Stimulated activated CD8-positive, alpha-beta memory T cell treated with anti-CD3 and anti-CD28 coated beads, Interleukin-4, amount 100 ng/mL, for 1 hour (primary cell): ENCODE measurements at regions not wholly inside any gene's neighbourhood (a gene's known extent, or its start where the extent isn't known, plus 50 kb on each side); places are given as distances from the start of the nearest gene placed in this dataset.
"Not testable (repeated sequence)": the region's sequence is repeated elsewhere in the genome, so short reads cannot be mapped to it uniquely, and the experiment has no call there.

Experiments
- DNase-seq, 2 donors: peaks; one replicate each; pipeline ENCODE4 v3.0.0-alpha.2; 2020; ENCODE audit warnings: low read depth in 2 of 2, low spot score in 1 of 2

- no peak for DNase-seq
Observed at GRCh38 chr15:77897896-77898406, 179.6 kb downstream of the TBC1D2B start.

DNA sequence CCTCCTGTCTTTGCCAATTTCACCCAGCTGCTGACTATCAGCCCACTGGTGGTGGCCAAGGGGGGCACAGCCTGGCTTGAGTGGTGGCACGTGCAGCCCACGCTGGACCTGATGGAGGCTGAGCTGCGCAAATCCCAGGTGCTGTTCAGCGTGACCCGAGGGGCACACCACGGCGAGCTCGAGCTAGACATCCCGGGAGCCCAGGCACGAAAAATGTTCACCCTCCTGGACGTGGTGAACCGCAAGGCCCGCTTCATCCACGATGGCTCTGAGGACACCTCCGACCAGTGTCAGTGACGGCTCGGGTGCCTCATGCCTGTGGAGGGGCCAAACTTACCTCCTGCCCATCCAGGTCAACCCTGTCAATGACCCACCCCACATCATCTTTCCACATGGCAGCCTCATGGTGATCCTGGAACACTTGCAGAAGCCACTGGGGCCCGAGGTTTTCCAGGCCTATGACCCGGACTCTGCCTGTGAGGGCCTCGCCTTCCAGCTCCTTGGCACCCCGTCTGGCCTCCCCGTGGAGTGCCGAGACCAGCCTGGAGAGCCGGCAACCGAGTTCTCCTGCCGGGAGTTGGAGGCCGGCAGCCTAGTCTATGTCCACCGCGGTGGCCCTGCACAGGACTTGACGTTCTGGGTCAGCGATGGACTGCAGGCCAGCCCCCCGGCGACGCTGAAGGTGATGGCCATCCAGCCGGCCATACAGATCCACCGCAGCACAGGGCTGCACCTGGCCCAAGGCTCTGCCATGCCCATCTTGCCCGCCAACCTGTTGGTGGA, 180.2 kb downstream of the TBC1D2B start:
- not testable (repeated sequence) for DNase-seq

DNA sequence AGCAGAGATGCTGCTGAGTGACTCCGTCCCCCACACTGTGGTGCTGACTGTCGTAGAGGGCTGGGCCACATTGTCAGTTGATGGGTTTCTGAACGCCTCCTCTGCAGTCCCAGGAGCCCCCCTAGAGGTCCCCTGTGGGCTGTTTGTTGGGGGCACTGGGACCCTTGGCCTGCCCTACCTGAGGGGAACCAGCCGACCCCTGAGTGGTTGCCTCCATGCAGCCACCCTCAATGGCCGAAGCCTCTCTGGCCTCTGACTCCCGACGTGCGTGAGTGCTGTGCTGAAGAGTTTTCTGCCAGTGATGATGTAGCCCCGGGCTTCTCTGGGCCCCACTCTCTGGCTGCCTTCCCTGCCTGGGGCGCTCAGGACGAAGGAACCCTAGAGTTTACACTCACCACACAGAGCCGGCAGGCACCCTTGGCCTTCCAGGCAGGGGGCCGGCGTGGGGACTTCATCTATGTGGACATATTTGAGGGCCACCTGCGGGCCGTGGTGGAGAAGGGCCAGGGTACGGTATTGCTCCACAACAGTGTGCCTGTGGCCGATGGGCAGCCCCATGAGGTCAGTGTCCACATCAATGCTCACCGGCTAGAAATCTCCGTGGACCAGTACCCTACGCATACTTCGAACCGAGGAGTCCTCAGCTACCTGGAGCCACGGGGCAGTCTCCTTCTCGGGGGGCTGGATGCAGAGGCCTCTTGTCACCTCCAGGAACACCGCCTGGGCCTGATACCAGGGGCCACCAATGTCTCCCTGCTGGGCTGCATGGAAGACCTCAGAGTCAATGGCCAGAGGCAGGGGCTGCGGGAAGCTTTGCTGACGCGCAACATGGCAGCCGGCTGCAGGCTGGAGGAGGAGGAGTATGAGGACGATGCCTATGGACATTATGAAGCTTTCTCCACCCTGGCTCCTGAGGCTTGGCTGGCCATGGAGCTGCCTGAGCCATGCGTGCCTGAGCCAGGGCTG, 181.1 kb downstream of the TBC1D2B start:
- not testable (repeated sequence) for DNase-seq

GRCh38 chr15:77895742-77896141, 181.8 kb downstream of the TBC1D2B start:
- no peak for DNase-seq

DNA sequence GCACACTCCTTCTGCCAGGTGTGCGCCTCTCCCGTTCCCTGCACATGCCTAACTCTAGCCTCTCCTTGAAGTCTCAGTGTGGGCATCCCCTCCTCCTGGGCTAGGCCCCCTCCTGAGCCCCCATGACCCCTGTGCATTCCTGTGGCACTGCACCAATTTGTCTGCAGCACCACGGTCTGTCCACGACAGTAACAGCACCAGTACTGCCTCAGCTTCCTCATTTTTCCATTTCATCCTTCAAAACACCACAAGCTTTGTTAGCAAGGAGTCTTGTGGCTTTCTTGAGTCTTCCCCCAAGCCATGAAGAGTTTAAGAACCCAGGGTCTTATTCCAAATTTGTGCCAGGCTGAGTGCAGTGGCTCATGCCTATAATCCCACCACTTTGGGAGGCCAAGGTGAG, 182.4 kb downstream of the TBC1D2B start:
- DNase-seq = not testable (repeated sequence)

DNA sequence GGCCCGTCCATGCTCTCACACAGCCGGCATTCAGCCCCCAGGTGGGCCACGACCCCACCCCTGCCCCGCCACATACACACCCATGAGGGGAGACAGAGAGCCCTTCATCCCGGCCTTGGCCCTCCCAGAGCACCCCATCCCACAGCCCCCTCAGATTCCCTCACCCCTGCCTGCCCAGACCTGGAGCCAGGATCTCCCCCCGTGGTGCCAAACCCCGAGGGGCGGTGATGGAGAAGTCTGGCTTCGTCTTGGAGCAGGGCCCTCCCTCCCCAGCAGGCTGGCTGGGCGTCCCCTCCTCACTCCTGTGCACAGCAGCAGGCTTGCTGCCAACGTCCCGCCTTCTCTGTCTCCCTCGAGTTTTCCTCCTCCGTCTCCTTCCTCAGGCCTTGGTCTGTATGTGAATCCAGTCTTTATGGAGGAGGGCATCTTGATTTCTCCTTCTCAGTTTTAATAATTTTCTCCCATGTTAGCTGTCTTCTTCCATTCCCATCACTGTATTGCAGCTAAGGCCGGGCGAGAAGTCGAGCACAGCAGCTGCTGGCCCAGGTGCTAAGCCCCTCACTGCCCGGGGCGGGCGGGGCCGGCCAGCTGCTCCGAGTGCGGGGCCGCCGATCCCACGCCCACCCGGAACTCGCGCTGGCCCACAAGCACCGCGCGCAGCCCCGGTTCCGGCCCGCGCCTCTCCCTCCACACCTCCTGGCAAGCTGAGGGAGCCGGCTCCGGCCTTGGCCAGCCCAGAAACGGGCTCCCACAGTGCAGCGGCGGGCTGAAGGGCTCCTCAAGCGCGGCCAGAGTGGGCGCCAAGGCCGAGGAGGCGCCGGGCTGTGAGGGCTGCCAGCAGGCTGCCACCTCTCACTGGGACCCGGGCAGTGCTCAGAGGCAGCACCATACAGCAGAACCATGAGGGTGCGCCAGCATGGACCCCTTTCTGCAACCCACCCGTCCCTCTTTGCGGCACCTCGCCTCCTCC, 183.6 kb downstream of the TBC1D2B start:
- DNase-seq = not testable (repeated sequence)

GRCh38 chr15:77893246-77893645, 184.3 kb downstream of the TBC1D2B start:
- not testable (repeated sequence) for DNase-seq

GRCh38 chr15:77892335-77892734, 185.2 kb downstream of the TBC1D2B start:
- DNase-seq = no peak

- DNase-seq = not testable (repeated sequence)
Observed at GRCh38 chr15:77891862-77892261, 185.6 kb downstream of the TBC1D2B start.

GRCh38 chr15:77890911-77891801, 186.4 kb downstream of the TBC1D2B start:
- not testable (repeated sequence) for DNase-seq

- not testable (repeated sequence) for DNase-seq
Observed at GRCh38 chr15:77889828-77890725, 187.4 kb downstream of the TBC1D2B start.

DNA sequence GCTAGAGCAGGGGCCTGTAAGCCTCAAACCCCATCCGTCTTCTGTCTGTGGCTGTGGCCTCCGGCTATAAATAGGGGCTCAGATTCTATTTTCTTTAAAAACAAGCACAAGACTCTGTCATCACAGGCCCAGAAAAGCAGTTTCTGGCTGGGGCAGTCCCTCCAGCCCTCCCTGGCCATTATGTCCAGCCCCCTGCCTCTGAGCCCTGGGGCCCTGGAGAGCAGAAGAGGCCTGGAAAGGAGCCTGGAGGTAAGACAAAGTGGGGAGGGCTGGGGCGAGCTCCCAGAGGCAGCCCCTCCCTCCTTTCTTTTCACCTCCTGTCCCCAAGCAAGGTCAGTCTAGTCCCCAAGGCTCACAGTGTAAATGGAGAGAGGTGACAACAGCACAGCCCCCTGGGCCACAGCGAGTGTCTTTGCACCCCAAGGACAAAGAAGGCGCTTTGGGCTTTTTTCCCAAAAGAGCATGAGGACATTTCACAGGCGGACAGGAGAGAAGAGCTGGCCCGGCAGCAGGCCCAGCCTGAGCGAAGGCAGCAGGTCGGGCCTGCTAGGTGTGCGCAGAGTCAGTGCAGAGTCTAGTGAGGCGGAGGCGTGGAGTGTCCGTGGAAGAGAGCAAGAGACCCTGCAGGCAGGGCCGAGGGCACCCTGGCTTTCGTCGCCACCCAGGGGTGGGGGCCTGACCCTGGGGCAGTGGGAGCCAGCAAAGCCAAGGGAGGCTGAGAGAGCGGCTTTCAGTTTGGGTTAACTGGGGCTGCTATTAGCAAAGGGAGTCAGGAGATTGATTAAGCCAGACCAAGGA, 188.3 kb downstream of the TBC1D2B start:
- no peak for DNase-seq

DNA sequence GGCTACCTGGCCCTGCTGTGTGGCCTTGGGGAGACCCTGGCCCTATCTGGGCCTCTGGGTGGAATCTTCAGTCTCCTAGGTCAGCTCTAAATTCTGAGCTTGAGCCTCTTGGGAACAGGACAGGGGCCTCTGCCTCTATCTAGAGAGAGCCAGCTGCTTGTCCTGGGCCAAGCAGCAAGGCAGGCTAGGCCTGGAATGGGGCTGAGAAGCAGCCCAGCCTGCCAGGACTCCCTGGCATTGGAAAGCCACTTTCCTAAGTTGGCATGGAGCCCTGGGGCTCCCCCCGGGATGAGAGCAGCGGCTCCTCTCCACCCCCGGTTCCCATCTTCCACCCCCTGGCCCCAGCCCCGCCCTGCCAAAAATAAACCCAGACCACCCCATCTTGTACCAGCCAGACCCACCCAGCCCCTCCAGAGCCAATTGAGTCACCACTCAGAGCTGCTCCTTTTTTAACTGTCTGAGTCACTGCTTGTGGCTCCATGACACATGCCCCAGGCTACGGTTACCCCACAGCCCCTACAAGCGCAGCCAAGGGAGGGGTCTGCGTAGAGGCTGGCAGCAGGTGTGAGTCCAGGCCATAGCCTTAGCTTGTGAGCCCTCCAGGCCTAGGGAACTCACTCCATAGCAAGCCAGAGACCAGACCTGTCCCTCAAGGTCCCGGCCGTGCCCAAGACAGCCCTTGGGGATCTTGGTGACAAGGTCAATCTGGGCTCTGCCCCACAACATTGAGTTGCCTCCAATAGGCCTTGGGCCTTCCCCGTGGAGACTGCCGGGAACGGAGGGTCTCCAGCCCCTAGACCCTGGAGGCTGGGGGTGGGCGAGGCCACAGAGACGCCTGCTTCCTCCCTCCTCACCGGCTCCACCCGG, 189.7 kb downstream of the TBC1D2B start:
- DNase-seq = not testable (repeated sequence)

DNA sequence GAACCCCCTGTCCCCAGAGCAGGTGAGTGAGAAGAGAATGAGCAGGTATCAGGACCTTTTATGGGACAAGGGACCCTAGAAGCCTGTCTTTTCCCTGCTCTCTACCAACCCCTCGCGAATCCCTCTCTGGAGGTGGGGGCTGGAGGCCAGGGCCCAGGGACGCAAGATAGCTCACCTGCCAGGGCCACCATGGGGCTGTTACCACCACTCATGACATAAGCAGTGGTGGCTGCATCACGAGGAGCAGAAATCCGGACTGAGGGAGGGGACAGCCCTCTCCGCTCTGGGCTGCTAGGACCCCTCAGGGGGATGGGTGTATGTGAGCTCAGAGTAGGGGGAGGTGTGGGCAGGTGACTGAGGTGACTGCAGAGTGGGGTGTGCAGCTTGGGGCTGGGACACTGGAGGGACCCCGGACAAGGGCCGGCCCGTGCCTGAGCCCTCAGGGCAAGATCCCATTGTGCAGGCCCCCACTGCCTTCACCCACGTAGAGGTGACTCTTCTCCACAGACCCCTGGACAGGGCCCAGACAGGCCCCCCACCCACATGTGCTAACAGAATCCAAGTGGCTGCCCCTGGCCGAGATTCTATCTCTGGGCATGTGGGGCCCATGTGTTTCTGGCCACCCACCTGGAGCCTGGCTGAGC, 190.6 kb downstream of the TBC1D2B start:
- DNase-seq = no peak

- not testable (repeated sequence) for DNase-seq
Observed at GRCh38 chr15:77885877-77886500, 191.5 kb downstream of the TBC1D2B start.

- not testable (repeated sequence) for DNase-seq
Observed at GRCh38 chr15:77883012-77883411, 194.5 kb downstream of the TBC1D2B start.
